ENCODE measurements at regions not wholly inside any gene's neighbourhood (a gene's known extent, or its start where the extent isn't known, plus 50 kb on each side); places are given as distances from the start of the nearest gene placed in this dataset.
"Not testable (repeated sequence)": the region's sequence is repeated elsewhere in the genome, so short reads cannot be mapped to it uniquely, and the experiment has no call there.

- DNase-seq (ENCODE audit: low read depth, low spot score) (no peak), FAIRE-seq (no peak)
- H3K27ac ChIP-seq (ENCODE audit: control insufficient read depth, insufficient read depth, low read length), result no peak overlapping the region
- H3K4me1 ChIP-seq (ENCODE audit: control insufficient read depth, extremely low read depth, insufficient read depth, low read length), result no peaks in the 10 kb centered on the region
- no peaks in the 10 kb centered on the region for H3K79me2 ChIP-seq (ENCODE audit: control insufficient read depth, insufficient read depth, low read length)
- no peaks in the 10 kb centered on the region for H3K9me3 ChIP-seq (ENCODE audit: control insufficient read depth, low read depth, low read length)
- dilution Hi-C loops (cut with MboI; ENCODE audit: extremely low pct_ligation_motif_present, low sequenced_read_pairs), result no loop called here
- H3K27me3 ChIP-seq (ENCODE audit: control insufficient read depth, extremely low read depth, insufficient read depth, low read length), result no peaks in the 10 kb centered on the region
- H3K9ac ChIP-seq (ENCODE audit: control insufficient read depth, extremely low read depth, insufficient read depth, low read length), result no peak overlapping the region
- no peaks in the 10 kb centered on the region for H4K20me1 ChIP-seq (ENCODE audit: control insufficient read depth, extremely low read depth, insufficient read depth, low read length)
- no peak overlapping the region for H2AFZ ChIP-seq (ENCODE audit: control insufficient read depth, low read length)
- no peak overlapping the region for H3K4me2 ChIP-seq (ENCODE audit: control insufficient read depth, extremely low read depth, insufficient read depth, low read depth, low read length)
- no peak overlapping the region for H3K4me3 ChIP-seq (ENCODE audit: control insufficient read depth in 2 of 3, extremely low read depth in 1 of 3, insufficient read depth in 2 of 3, low read depth in 1 of 3, low read length in 3 of 3)
- TF ChIP-seq EZH2 (IDR thresholded peaks at IDR 0.05; ENCODE audit: low read length) (no peak), CTCF (optimal IDR thresholded peaks at IDR 0.05 in 1 of 3, IDR thresholded peaks at IDR 0.05 in 1 of 3, conservative IDR thresholded peaks at IDR 0.05 in 1 of 3; ENCODE audit: extremely low read depth in 1 of 3, insufficient read depth in 2 of 3, low read length in 3 of 3) (no peak)
- H3K9me1 ChIP-seq (ENCODE audit: control insufficient read depth, extremely low read depth, insufficient read depth, low read length), result no peaks in the 10 kb centered on the region
- H3K36me3 ChIP-seq (ENCODE audit: control insufficient read depth in 2 of 2, extremely low read depth in 1 of 2, insufficient read depth in 2 of 2, low read length in 2 of 2), result no peaks in the 10 kb centered on the region
Observed at GRCh38 chr2:204161886-204162285, 225.3 kb downstream of the ICOS start.

GRCh38 chr2:204166961-204167360, 230.4 kb downstream of the ICOS start:
- no peaks in the 10 kb centered on the region for H3K36me3 ChIP-seq (ENCODE audit: control insufficient read depth in 2 of 2, extremely low read depth in 1 of 2, insufficient read depth in 2 of 2, low read length in 2 of 2)
- no peaks in the 10 kb centered on the region for H3K79me2 ChIP-seq (ENCODE audit: control insufficient read depth, insufficient read depth, low read length)
- DNase-seq (ENCODE audit: low read depth, low spot score), result no peak
- no peaks in the 10 kb centered on the region for H4K20me1 ChIP-seq (ENCODE audit: control insufficient read depth, extremely low read depth, insufficient read depth, low read length)
- no peaks in the 10 kb centered on the region for H3K9me1 ChIP-seq (ENCODE audit: control insufficient read depth, extremely low read depth, insufficient read depth, low read length)
- TF ChIP-seq CTCF (optimal IDR thresholded peaks at IDR 0.05 in 1 of 3, IDR thresholded peaks at IDR 0.05 in 1 of 3, conservative IDR thresholded peaks at IDR 0.05 in 1 of 3; ENCODE audit: extremely low read depth in 1 of 3, insufficient read depth in 2 of 3, low read length in 3 of 3) (no peak), EZH2 (IDR thresholded peaks at IDR 0.05; ENCODE audit: low read length) (no peak)
- no peak overlapping the region for H3K4me3 ChIP-seq (ENCODE audit: control insufficient read depth in 2 of 3, extremely low read depth in 1 of 3, insufficient read depth in 2 of 3, low read depth in 1 of 3, low read length in 3 of 3)
- dilution Hi-C loops (cut with MboI; ENCODE audit: extremely low pct_ligation_motif_present, low sequenced_read_pairs), result no loop called here
- no peak overlapping the region for H3K4me2 ChIP-seq (ENCODE audit: control insufficient read depth, extremely low read depth, insufficient read depth, low read depth, low read length)
- no peak overlapping the region for H3K9ac ChIP-seq (ENCODE audit: control insufficient read depth, extremely low read depth, insufficient read depth, low read length)
- H3K4me1 ChIP-seq (ENCODE audit: control insufficient read depth, extremely low read depth, insufficient read depth, low read length), result no peaks in the 10 kb centered on the region
- no peaks in the 10 kb centered on the region for H3K9me3 ChIP-seq (ENCODE audit: control insufficient read depth, low read depth, low read length)
- no peak overlapping the region for H3K27ac ChIP-seq (ENCODE audit: control insufficient read depth, insufficient read depth, low read length)
- no peaks in the 10 kb centered on the region for H3K27me3 ChIP-seq (ENCODE audit: control insufficient read depth, extremely low read depth, insufficient read depth, low read length)
- H2AFZ ChIP-seq (ENCODE audit: control insufficient read depth, low read length), result no peak overlapping the region
- FAIRE-seq, result no peak

DNA sequence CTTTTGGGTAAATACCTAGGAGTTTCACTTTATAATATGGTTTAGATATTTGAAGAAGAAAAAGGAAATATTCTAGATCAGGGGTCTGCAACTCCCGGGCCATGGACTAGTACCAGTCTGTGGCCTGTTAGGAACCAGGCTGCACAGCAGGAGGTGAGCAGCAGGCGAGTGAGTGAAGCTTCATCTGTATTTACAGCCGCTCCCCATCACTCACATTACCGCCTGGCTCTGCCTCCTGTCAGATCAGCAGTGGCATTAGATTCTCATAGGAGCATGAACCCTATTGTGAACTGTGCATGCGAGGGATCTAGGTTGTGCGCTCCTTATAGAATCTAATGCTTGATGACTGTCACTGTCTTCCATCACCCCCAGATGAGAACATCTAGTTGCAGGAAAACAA, 231.1 kb downstream of the ICOS start:
- H3K79me2 ChIP-seq (ENCODE audit: control insufficient read depth, insufficient read depth, low read length); dilution Hi-C loops (cut with MboI; ENCODE audit: extremely low pct_ligation_motif_present, low sequenced_read_pairs); H4K20me1 ChIP-seq (ENCODE audit: control insufficient read depth, extremely low read depth, insufficient read depth, low read length); H3K9me3 ChIP-seq (ENCODE audit: control insufficient read depth, low read depth, low read length); H3K4me2 ChIP-seq (ENCODE audit: control insufficient read depth, extremely low read depth, insufficient read depth, low read depth, low read length); H3K9me1 ChIP-seq (ENCODE audit: control insufficient read depth, extremely low read depth, insufficient read depth, low read length); FAIRE-seq; H3K4me1 ChIP-seq (ENCODE audit: control insufficient read depth, extremely low read depth, insufficient read depth, low read length); H3K4me3 ChIP-seq (ENCODE audit: control insufficient read depth in 2 of 3, extremely low read depth in 1 of 3, insufficient read depth in 2 of 3, low read depth in 1 of 3, low read length in 3 of 3); H3K9ac ChIP-seq (ENCODE audit: control insufficient read depth, extremely low read depth, insufficient read depth, low read length); DNase-seq (ENCODE audit: low read depth, low spot score); H3K36me3 ChIP-seq (ENCODE audit: control insufficient read depth in 2 of 2, extremely low read depth in 1 of 2, insufficient read depth in 2 of 2, low read length in 2 of 2); H3K27ac ChIP-seq (ENCODE audit: control insufficient read depth, insufficient read depth, low read length); H3K27me3 ChIP-seq (ENCODE audit: control insufficient read depth, extremely low read depth, insufficient read depth, low read length); H2AFZ ChIP-seq (ENCODE audit: control insufficient read depth, low read length): not testable (repeated sequence)

Data from keratinocyte (primary cell).